Caco-2 (cell line): ENCODE measurements at regions not wholly inside any gene's neighbourhood (a gene's known extent, or its start where the extent isn't known, plus 50 kb on each side); places are given as distances from the start of the nearest gene placed in this dataset.

ENCODE experiments used
- BruUV-seq: library from RNA; stranded (reverse); fragments of 400-500 nt; replicated peaks from 2 replicates; lab custom pipeline; 2021; lab: Mats Ljungman, UMichigan
- CTCF ChIA-PET: fragments of 300-600 bp; sonication (Branson Sonifier 250); formaldehyde crosslinking; loops from one replicate; lab custom pipeline; 2022; ENCODE audit warnings: antibody characterized with exemption; lab: Charles Lee
- POLR2A ChIA-PET: fragments of 300-600 bp; sonication (Branson Sonifier 250); formaldehyde crosslinking; loops from one replicate; lab custom pipeline; 2022; ENCODE audit warnings: antibody characterized with exemption; lab: Charles Lee
- DNase-seq, 2 experiments: peaks; one replicate each; pipeline versions ENCODE4 v3.0.0 to v3.0.0-alpha.2; 2020 to 2022
- H3K27me3 ChIP-seq: replicated peaks from 2 replicates; pipeline ENCODE4 v1.6.0; 2011; ENCODE audit warnings: low read length; ENCODE audit not compliant: control insufficient read depth, insufficient read depth
- H3K36me3 ChIP-seq: 2 replicates; pipeline ENCODE4 v1.5.1; 2011; ENCODE audit warnings: low read length; ENCODE audit not compliant: control insufficient read depth, insufficient read depth
- H3K4me1 ChIP-seq: fragments of 250-450 bp; sonication (Bioruptor Pico); 2 replicates; pipeline ENCODE4 v1.5.1; 2020; ENCODE audit warnings: mild to moderate bottlenecking
- H3K4me3 ChIP-seq: 2 replicates; pipeline ENCODE4 v1.5.1; 2011; ENCODE audit warnings: low read depth, mild to moderate bottlenecking, control low read depth, low read length
- H3K9me3 ChIP-seq: fragments of 250-450 bp; sonication (Bioruptor Pico); 2 replicates; pipeline ENCODE4 v1.5.1; 2020; ENCODE audit warnings: mild to moderate bottlenecking, moderate library complexity
- H3K27ac Mint-ChIP-seq: one replicate; pipeline ENCODE4 v1.8.0; 2022; ENCODE audit warnings: mixed read lengths; ENCODE audit not compliant: unreplicated experiment
- H3K27me3 Mint-ChIP-seq: one replicate; pipeline ENCODE4 v1.8.0; 2022; ENCODE audit warnings: mixed read lengths; ENCODE audit not compliant: insufficient read depth, unreplicated experiment
- H3K36me3 Mint-ChIP-seq: one replicate; pipeline ENCODE4 v1.8.0; 2022; ENCODE audit warnings: mild to moderate bottlenecking, mixed read lengths; ENCODE audit not compliant: insufficient read depth, unreplicated experiment
- H3K4me1 Mint-ChIP-seq: one replicate; pipeline ENCODE4 v1.8.0; 2022; ENCODE audit warnings: low read depth, mixed read lengths; ENCODE audit not compliant: unreplicated experiment
- H3K4me3 Mint-ChIP-seq: one replicate; pipeline ENCODE4 v1.8.0; 2022; ENCODE audit warnings: mild to moderate bottlenecking, moderate library complexity, mixed read lengths; ENCODE audit not compliant: unreplicated experiment
- H3K9me3 Mint-ChIP-seq: one replicate; pipeline ENCODE4 v1.8.0; 2022; ENCODE audit warnings: mixed read lengths; ENCODE audit not compliant: unreplicated experiment
- CTCF ChIP-seq, 2 experiments: fragments of 200-600 bp in 1 of 2; IDR thresholded peaks; 1 replicate in 1 of 2; 2 replicates in 1 of 2; pipeline versions ENCODE4 v1.5.1 to v1.8.0; 2011 to 2022; ENCODE audit warnings: antibody characterized with exemption in 1 of 2, control low read depth in 1 of 2, inconsistent platforms in 1 of 2, low read depth in 1 of 2, low read length in 1 of 2, mild to moderate bottlenecking in 1 of 2, moderate library complexity in 1 of 2; ENCODE audit not compliant: insufficient read depth in 1 of 2, severe bottlenecking in 1 of 2, unreplicated experiment in 1 of 2
- intact Hi-C: fragments of 100-400 bp; cut with micrococcal nuclease; formaldehyde crosslinking; loops from one replicate; pipeline ENCODE4 v1.10.0; 2022; ENCODE audit not compliant: unreplicated experiment

GRCh38 chr3:146374146-146374545 is 95.2 kb downstream of the PLSCR2 start:
- TF ChIP-seq CTCF (IDR thresholded peaks at IDR 0.05; ENCODE audit: insufficient read depth in 1 of 2, low read depth in 1 of 2, low read length in 1 of 2, severe bottlenecking in 1 of 2, unreplicated experiment in 1 of 2) = no peak
- H3K4me3 Mint-ChIP-seq = no peak overlapping the region
- CTCF ChIA-PET = no interaction called here
- Histone ChIP-seq H3K4me1 (no peaks in the 10 kb centered on the region), H3K36me3 (no peaks in the 10 kb centered on the region), H3K4me3 (no peak overlapping the region), H3K27me3 (no peaks in the 10 kb centered on the region), H3K9me3 (peaks cover 10% of the 10 kb centered on the region)
- BruUV-seq = no TSS peak
- H3K36me3 Mint-ChIP-seq = no peaks in the 10 kb centered on the region
- no peak overlapping the region for H3K27ac Mint-ChIP-seq
- DNase-seq = no peak
- no peaks in the 10 kb centered on the region for H3K27me3 Mint-ChIP-seq
- POLR2A ChIA-PET = no interaction called here
- intact Hi-C loops = no loop called here
- H3K4me1 Mint-ChIP-seq = no peaks in the 10 kb centered on the region
- H3K9me3 Mint-ChIP-seq = peaks cover 17% of the 10 kb centered on the region

GRCh38 chr3:146371902-146372301 is 97.5 kb downstream of the PLSCR2 start:
- intact Hi-C loops = no loop called here
- CTCF ChIA-PET = no interaction called here
- H3K27ac Mint-ChIP-seq = no peak overlapping the region

GRCh38 chr3:146368882-146369523 is 100.4 kb downstream of the PLSCR2 start:
- no peak for TF ChIP-seq CTCF (IDR thresholded peaks at IDR 0.05; ENCODE audit: insufficient read depth in 1 of 2, low read depth in 1 of 2, low read length in 1 of 2, severe bottlenecking in 1 of 2, unreplicated experiment in 1 of 2)
- no peak overlapping the region for H3K4me3 ChIP-seq
- POLR2A ChIA-PET = no interaction called here
- no peak for DNase-seq
- intact Hi-C loops = no loop called here
- H3K36me3 Mint-ChIP-seq = no peaks in the 10 kb centered on the region
- H3K27ac Mint-ChIP-seq = no peak overlapping the region
- BruUV-seq = no TSS peak
- H3K27me3 Mint-ChIP-seq = no peaks in the 10 kb centered on the region
- H3K27me3 ChIP-seq = no peaks in the 10 kb centered on the region
- peaks cover 17% of the 10 kb centered on the region for H3K9me3 Mint-ChIP-seq
- CTCF ChIA-PET = no interaction called here
- H3K36me3 ChIP-seq = no peaks in the 10 kb centered on the region
- no peaks in the 10 kb centered on the region for H3K4me1 ChIP-seq
- H3K4me3 Mint-ChIP-seq = no peak overlapping the region
- H3K9me3 ChIP-seq = peaks cover 10% of the 10 kb centered on the region
- no peaks in the 10 kb centered on the region for H3K4me1 Mint-ChIP-seq

More at GRCh38 chr3:146371902-146372301, 97.5 kb downstream of the PLSCR2 start:
- Histone ChIP-seq H3K36me3 (no peaks in the 10 kb centered on the region), H3K27me3 (no peaks in the 10 kb centered on the region), H3K9me3 (peaks cover 10% of the 10 kb centered on the region), H3K4me3 (no peak overlapping the region), H3K4me1 (no peaks in the 10 kb centered on the region)
- H3K4me3 Mint-ChIP-seq = no peak overlapping the region
- BruUV-seq = no TSS peak
- no peak for TF ChIP-seq CTCF (IDR thresholded peaks at IDR 0.05; ENCODE audit: insufficient read depth in 1 of 2, low read depth in 1 of 2, low read length in 1 of 2, severe bottlenecking in 1 of 2, unreplicated experiment in 1 of 2)
- no peaks in the 10 kb centered on the region for H3K27me3 Mint-ChIP-seq
- DNase-seq = no peak
- no peaks in the 10 kb centered on the region for H3K36me3 Mint-ChIP-seq
- H3K4me1 Mint-ChIP-seq = no peaks in the 10 kb centered on the region
- POLR2A ChIA-PET = no interaction called here
- H3K9me3 Mint-ChIP-seq = peaks cover 17% of the 10 kb centered on the region
